Parathyroid adenoma (tissue), 2 donors: ENCODE measurements at regions not wholly inside any gene's neighbourhood (a gene's known extent, or its start where the extent isn't known, plus 50 kb on each side); places are given as distances from the start of the nearest gene placed in this dataset.

Experiments
- H2AFZ ChIP-seq: fragments of 300-600 bp; sonication (generic); one replicate; pipeline ENCODE4 v1.7.0; 2017; ENCODE audit warnings: antibody characterized with exemption, mild to moderate bottlenecking
- H3K27ac ChIP-seq: fragments of 300-600 bp; sonication (generic); one replicate; pipeline ENCODE4 v1.7.0; 2017
- H3K27me3 ChIP-seq: fragments of 300-600 bp; sonication (generic); one replicate; pipeline ENCODE4 v1.7.0; 2017; ENCODE audit warnings: low read length; ENCODE audit not compliant: control insufficient read depth, insufficient read depth
- H3K36me3 ChIP-seq: fragments of 300-600 bp; sonication (generic); one replicate; pipeline ENCODE4 v1.7.0; 2017; ENCODE audit warnings: low read length; ENCODE audit not compliant: control insufficient read depth, insufficient read depth
- H3K4me1 ChIP-seq: fragments of 300-600 bp; sonication (generic); one replicate; pipeline ENCODE4 v1.7.0; 2017; ENCODE audit warnings: control low read depth
- H3K4me2 ChIP-seq: fragments of 300-600 bp; sonication (generic); one replicate; pipeline ENCODE4 v1.7.0; 2017; ENCODE audit warnings: low read length
- H3K4me3 ChIP-seq: fragments of 300-600 bp; sonication (generic); one replicate; pipeline ENCODE4 v1.7.0; 2017; ENCODE audit warnings: low read depth, low read length
- H3K79me2 ChIP-seq: fragments of 300-600 bp; sonication (generic); one replicate; pipeline ENCODE4 v1.7.0; 2017; ENCODE audit warnings: control low read depth
- H3K9ac ChIP-seq: fragments of 300-600 bp; sonication (generic); one replicate; pipeline ENCODE4 v1.7.0; 2017; ENCODE audit warnings: mild to moderate bottlenecking
- H3K9me3 ChIP-seq: fragments of 300-600 bp; sonication (generic); one replicate; pipeline ENCODE4 v1.7.0; 2017; ENCODE audit warnings: low read length; ENCODE audit not compliant: control insufficient read depth
- TF ChIP-seq, protein P1 (sequence below): fragments of 300-600 bp; sonication (generic); IDR thresholded peaks from one replicate; pipeline ENCODE4 v1.7.0; 2017; ENCODE audit warnings: antibody characterized with exemption, mild to moderate bottlenecking
- donor health status: primary hyperparathyroidism.

DNA sequence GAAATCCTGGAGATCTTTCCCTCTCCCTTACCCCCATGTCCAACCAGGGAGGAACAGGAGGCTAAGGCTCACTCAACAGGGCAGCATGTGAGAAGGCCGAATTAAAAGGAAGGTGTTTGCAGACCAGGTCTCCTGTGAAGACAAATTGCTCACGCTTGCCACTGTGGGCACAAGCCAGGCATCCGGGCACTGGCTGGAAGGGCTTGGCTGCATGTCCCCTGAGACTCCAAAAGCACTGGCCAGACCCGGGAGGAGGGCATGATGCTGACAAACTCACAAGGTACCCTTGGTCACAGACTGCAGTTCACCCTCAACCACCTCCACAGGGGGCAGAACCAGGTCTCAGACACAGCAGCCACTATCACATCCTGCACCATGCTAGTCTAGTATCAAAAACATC is 113.7 kb upstream of the NSMCE3 start:
- no peak overlapping the region for H3K4me3 ChIP-seq
- H3K4me2 ChIP-seq: no peak overlapping the region
- no peak overlapping the region for H2AFZ ChIP-seq
- no peak overlapping the region for H3K27ac ChIP-seq
- no peak overlapping the region for H3K9ac ChIP-seq
- H3K79me2 ChIP-seq: peaks cover 4% of the 10 kb centered on the region
- TF ChIP-seq, protein P1, sequence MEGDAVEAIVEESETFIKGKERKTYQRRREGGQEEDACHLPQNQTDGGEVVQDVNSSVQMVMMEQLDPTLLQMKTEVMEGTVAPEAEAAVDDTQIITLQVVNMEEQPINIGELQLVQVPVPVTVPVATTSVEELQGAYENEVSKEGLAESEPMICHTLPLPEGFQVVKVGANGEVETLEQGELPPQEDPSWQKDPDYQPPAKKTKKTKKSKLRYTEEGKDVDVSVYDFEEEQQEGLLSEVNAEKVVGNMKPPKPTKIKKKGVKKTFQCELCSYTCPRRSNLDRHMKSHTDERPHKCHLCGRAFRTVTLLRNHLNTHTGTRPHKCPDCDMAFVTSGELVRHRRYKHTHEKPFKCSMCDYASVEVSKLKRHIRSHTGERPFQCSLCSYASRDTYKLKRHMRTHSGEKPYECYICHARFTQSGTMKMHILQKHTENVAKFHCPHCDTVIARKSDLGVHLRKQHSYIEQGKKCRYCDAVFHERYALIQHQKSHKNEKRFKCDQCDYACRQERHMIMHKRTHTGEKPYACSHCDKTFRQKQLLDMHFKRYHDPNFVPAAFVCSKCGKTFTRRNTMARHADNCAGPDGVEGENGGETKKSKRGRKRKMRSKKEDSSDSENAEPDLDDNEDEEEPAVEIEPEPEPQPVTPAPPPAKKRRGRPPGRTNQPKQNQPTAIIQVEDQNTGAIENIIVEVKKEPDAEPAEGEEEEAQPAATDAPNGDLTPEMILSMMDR: no peak
- no peaks in the 10 kb centered on the region for H3K27me3 ChIP-seq
- no peaks in the 10 kb centered on the region for H3K36me3 ChIP-seq
- no peaks in the 10 kb centered on the region for H3K9me3 ChIP-seq
- no peaks in the 10 kb centered on the region for H3K4me1 ChIP-seq

GRCh38 chr15:29382862-29383261 is 113.2 kb upstream of the NSMCE3 start:
- Histone ChIP-seq H3K36me3 (no peaks in the 10 kb centered on the region), H3K4me2 (no peak overlapping the region), H2AFZ (no peak overlapping the region), H3K9ac (no peak overlapping the region), H3K4me1 (no peaks in the 10 kb centered on the region), H3K27ac (no peak overlapping the region), H3K79me2 (peaks cover 4% of the 10 kb centered on the region), H3K4me3 (no peak overlapping the region), H3K27me3 (no peaks in the 10 kb centered on the region), H3K9me3 (no peaks in the 10 kb centered on the region)
- TF ChIP-seq, protein P1: no peak

DNA sequence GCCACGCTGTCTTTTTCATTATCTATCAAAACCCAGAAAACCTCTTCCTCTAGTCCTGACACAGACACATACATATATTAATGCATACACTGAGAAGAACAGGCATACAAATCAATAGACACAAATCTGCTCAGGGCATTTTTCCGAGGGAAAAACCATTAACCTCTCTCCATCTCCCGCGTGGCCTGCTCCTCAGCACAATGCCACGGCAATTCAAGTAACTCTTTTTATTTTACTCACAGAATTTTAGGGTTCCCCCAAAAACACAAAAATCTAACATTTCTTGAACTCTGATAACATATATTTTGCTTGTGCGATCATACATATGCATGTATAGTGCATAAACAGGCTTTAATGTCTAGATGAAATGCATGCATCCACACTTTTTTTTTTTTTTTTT is 110.8 kb upstream of the NSMCE3 start:
- H2AFZ ChIP-seq: no peak overlapping the region

GRCh38 chr15:29379647-29380046 is 110.0 kb upstream of the NSMCE3 start:
- no peaks in the 10 kb centered on the region for H3K9me3 ChIP-seq
- no peak overlapping the region for H2AFZ ChIP-seq
- no peaks in the 10 kb centered on the region for H3K27me3 ChIP-seq
- H3K4me1 ChIP-seq: no peaks in the 10 kb centered on the region
- no peak overlapping the region for H3K4me2 ChIP-seq
- H3K36me3 ChIP-seq: no peaks in the 10 kb centered on the region
- H3K9ac ChIP-seq: no peak overlapping the region
- no peak overlapping the region for H3K4me3 ChIP-seq
- TF ChIP-seq, protein P1: no peak
- no peak overlapping the region for H3K27ac ChIP-seq
- no peaks in the 10 kb centered on the region for H3K79me2 ChIP-seq

More for the DNA sequence above, 110.8 kb upstream of the NSMCE3 start:
- no peaks in the 10 kb centered on the region for H3K9me3 ChIP-seq
- TF ChIP-seq, protein P1: no peak
- H3K27me3 ChIP-seq: no peaks in the 10 kb centered on the region
- H3K79me2 ChIP-seq: no peaks in the 10 kb centered on the region
- H3K4me1 ChIP-seq: no peaks in the 10 kb centered on the region
- H3K4me3 ChIP-seq: no peak overlapping the region
- no peaks in the 10 kb centered on the region for H3K36me3 ChIP-seq
- no peak overlapping the region for H3K4me2 ChIP-seq
- H3K9ac ChIP-seq: no peak overlapping the region
- no peak overlapping the region for H3K27ac ChIP-seq

DNA sequence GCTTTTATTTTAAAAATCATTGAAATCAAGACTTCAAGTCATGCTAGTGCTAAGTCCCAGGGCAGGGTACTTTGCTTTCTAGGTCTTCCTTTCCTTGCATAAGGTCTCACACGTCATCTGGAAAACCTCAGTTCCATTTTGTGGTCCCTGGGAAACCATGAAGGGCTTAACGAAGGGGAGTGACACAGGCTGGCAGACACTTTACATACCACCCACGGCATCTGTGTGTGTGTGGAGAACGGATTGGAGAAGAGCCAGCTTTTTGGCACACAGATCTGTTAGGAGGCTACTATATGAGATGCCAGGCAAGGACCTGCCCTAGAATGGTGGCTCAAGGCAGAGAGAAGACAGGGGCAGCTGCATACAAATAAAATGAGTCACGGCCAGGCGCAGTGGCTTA is 107.5 kb upstream of the NSMCE3 start:
- no peak overlapping the region for H2AFZ ChIP-seq
- H3K79me2 ChIP-seq: no peaks in the 10 kb centered on the region
- no peaks in the 10 kb centered on the region for H3K27me3 ChIP-seq
- H3K9ac ChIP-seq: no peak overlapping the region
- H3K36me3 ChIP-seq: no peaks in the 10 kb centered on the region
- no peak overlapping the region for H3K4me2 ChIP-seq
- TF ChIP-seq, protein P1: no peak
- no peak overlapping the region for H3K27ac ChIP-seq
- no peaks in the 10 kb centered on the region for H3K4me1 ChIP-seq
- no peaks in the 10 kb centered on the region for H3K9me3 ChIP-seq
- no peak overlapping the region for H3K4me3 ChIP-seq
